ENCODE measurements at regions not wholly inside any gene's neighbourhood (a gene's known extent, or its start where the extent isn't known, plus 50 kb on each side); places are given as distances from the start of the nearest gene placed in this dataset.

GRCh38 chr4:95674521-95674981, 125.8 kb upstream of the UNC5C start:
- Histone ChIP-seq H3K9ac (ENCODE audit: low read depth, low read length) (no peak overlapping the region), H3K9me3 (ENCODE audit: control insufficient read depth, insufficient read depth, low read length) (no peaks in the 10 kb centered on the region), H3K4me1 (ENCODE audit: control insufficient read depth, insufficient read depth, low read length) (no peaks in the 10 kb centered on the region), H3K36me3 (ENCODE audit: control insufficient read depth, insufficient read depth, low read length) (no peaks in the 10 kb centered on the region), H3K4me3 (ENCODE audit: low read depth, low read length) (no peak overlapping the region), H3K27ac (ENCODE audit: low read depth, low read length) (no peak overlapping the region), H3K27me3 (ENCODE audit: control insufficient read depth, insufficient read depth, low read length) (no peaks in the 10 kb centered on the region)

GRCh38 chr4:95672811-95673210, 124.0 kb upstream of the UNC5C start:
- no peaks in the 10 kb centered on the region for H3K4me1 ChIP-seq (ENCODE audit: control insufficient read depth, insufficient read depth, low read length)
- no peaks in the 10 kb centered on the region for H3K9me3 ChIP-seq (ENCODE audit: control insufficient read depth, insufficient read depth, low read length)
- H3K27ac ChIP-seq (ENCODE audit: low read depth, low read length), result no peak overlapping the region
- H3K9ac ChIP-seq (ENCODE audit: low read depth, low read length), result no peak overlapping the region
- H3K4me3 ChIP-seq (ENCODE audit: low read depth, low read length), result no peak overlapping the region
- H3K27me3 ChIP-seq (ENCODE audit: control insufficient read depth, insufficient read depth, low read length), result no peaks in the 10 kb centered on the region
- H3K36me3 ChIP-seq (ENCODE audit: control insufficient read depth, insufficient read depth, low read length), result no peaks in the 10 kb centered on the region

GRCh38 chr4:95660719-95661118, 111.9 kb upstream of the UNC5C start:
- H3K4me3 ChIP-seq (ENCODE audit: low read depth, low read length), result no peak overlapping the region
- peak overlapping the region; percentile 2 for H3K27ac ChIP-seq (ENCODE audit: low read depth, low read length)
- no peak overlapping the region for H3K9ac ChIP-seq (ENCODE audit: low read depth, low read length)
- no peaks in the 10 kb centered on the region for H3K27me3 ChIP-seq (ENCODE audit: control insufficient read depth, insufficient read depth, low read length)
- H3K9me3 ChIP-seq (ENCODE audit: control insufficient read depth, insufficient read depth, low read length), result peaks cover 8% of the 10 kb centered on the region; the same call in 1 of the 2 replicates
- peaks cover 12% of the 10 kb centered on the region for H3K4me1 ChIP-seq (ENCODE audit: control insufficient read depth, insufficient read depth, low read length)
- no peaks in the 10 kb centered on the region for H3K36me3 ChIP-seq (ENCODE audit: control insufficient read depth, insufficient read depth, low read length)

GRCh38 chr4:95651891-95652290, 103.1 kb upstream of the UNC5C start:
- Histone ChIP-seq H3K4me1 (ENCODE audit: control insufficient read depth, insufficient read depth, low read length) (no peaks in the 10 kb centered on the region), H3K36me3 (ENCODE audit: control insufficient read depth, insufficient read depth, low read length) (no peaks in the 10 kb centered on the region)

GRCh38 chr4:95644417-95644816, 95.6 kb upstream of the UNC5C start:
- Histone ChIP-seq H3K4me3 (ENCODE audit: low read depth, low read length) (no peak overlapping the region), H3K9ac (ENCODE audit: low read depth, low read length) (no peak overlapping the region), H3K27me3 (ENCODE audit: control insufficient read depth, insufficient read depth, low read length) (no peaks in the 10 kb centered on the region), H3K36me3 (ENCODE audit: control insufficient read depth, insufficient read depth, low read length) (no peaks in the 10 kb centered on the region), H3K27ac (ENCODE audit: low read depth, low read length) (no peak overlapping the region), H3K4me1 (ENCODE audit: control insufficient read depth, insufficient read depth, low read length) (peaks cover 6% of the 10 kb centered on the region), H3K9me3 (ENCODE audit: control insufficient read depth, insufficient read depth, low read length) (no peaks in the 10 kb centered on the region)

More at GRCh38 chr4:95651891-95652290, 103.1 kb upstream of the UNC5C start:
- Histone ChIP-seq H3K9ac (ENCODE audit: low read depth, low read length) (no peak overlapping the region), H3K27me3 (ENCODE audit: control insufficient read depth, insufficient read depth, low read length) (no peaks in the 10 kb centered on the region), H3K27ac (ENCODE audit: low read depth, low read length) (no peak overlapping the region), H3K9me3 (ENCODE audit: control insufficient read depth, insufficient read depth, low read length) (no peaks in the 10 kb centered on the region), H3K4me3 (ENCODE audit: low read depth, low read length) (no peak overlapping the region)

GRCh38 chr4:95643627-95644026, 94.9 kb upstream of the UNC5C start:
- no peaks in the 10 kb centered on the region for H3K36me3 ChIP-seq (ENCODE audit: control insufficient read depth, insufficient read depth, low read length)
- peaks cover 6% of the 10 kb centered on the region for H3K4me1 ChIP-seq (ENCODE audit: control insufficient read depth, insufficient read depth, low read length)
- no peak overlapping the region for H3K4me3 ChIP-seq (ENCODE audit: low read depth, low read length)
- no peaks in the 10 kb centered on the region for H3K9me3 ChIP-seq (ENCODE audit: control insufficient read depth, insufficient read depth, low read length)
- H3K27ac ChIP-seq (ENCODE audit: low read depth, low read length), result no peak overlapping the region
- H3K27me3 ChIP-seq (ENCODE audit: control insufficient read depth, insufficient read depth, low read length), result no peaks in the 10 kb centered on the region
- H3K9ac ChIP-seq (ENCODE audit: low read depth, low read length), result no peak overlapping the region

- Histone ChIP-seq H3K4me3 (ENCODE audit: low read depth, low read length) (no peak overlapping the region), H3K27me3 (ENCODE audit: control insufficient read depth, insufficient read depth, low read length) (no peaks in the 10 kb centered on the region), H3K9me3 (ENCODE audit: control insufficient read depth, insufficient read depth, low read length) (no peaks in the 10 kb centered on the region), H3K27ac (ENCODE audit: low read depth, low read length) (no peak overlapping the region), H3K36me3 (ENCODE audit: control insufficient read depth, insufficient read depth, low read length) (no peaks in the 10 kb centered on the region), H3K9ac (ENCODE audit: low read depth, low read length) (no peak overlapping the region), H3K4me1 (ENCODE audit: control insufficient read depth, insufficient read depth, low read length) (peaks cover 10% of the 10 kb centered on the region)
Measured at GRCh38 chr4:95641571-95641970, 92.8 kb upstream of the UNC5C start.

- H3K9me3 ChIP-seq (ENCODE audit: control insufficient read depth, insufficient read depth, low read length), result no peaks in the 10 kb centered on the region
- no peaks in the 10 kb centered on the region for H3K36me3 ChIP-seq (ENCODE audit: control insufficient read depth, insufficient read depth, low read length)
- no peaks in the 10 kb centered on the region for H3K27me3 ChIP-seq (ENCODE audit: control insufficient read depth, insufficient read depth, low read length)
- H3K27ac ChIP-seq (ENCODE audit: low read depth, low read length), result no peak overlapping the region
- H3K9ac ChIP-seq (ENCODE audit: low read depth, low read length), result no peak overlapping the region
- H3K4me1 ChIP-seq (ENCODE audit: control insufficient read depth, insufficient read depth, low read length), result peaks cover 11% of the 10 kb centered on the region
- H3K4me3 ChIP-seq (ENCODE audit: low read depth, low read length), result no peak overlapping the region
Measured at GRCh38 chr4:95640311-95640710, 91.5 kb upstream of the UNC5C start.

GRCh38 chr4:95638920-95639501, 90.2 kb upstream of the UNC5C start:
- H3K4me1 ChIP-seq (ENCODE audit: control insufficient read depth, insufficient read depth, low read length), result peaks cover 11% of the 10 kb centered on the region
- no peak overlapping the region for H3K4me3 ChIP-seq (ENCODE audit: low read depth, low read length)
- H3K27ac ChIP-seq (ENCODE audit: low read depth, low read length), result no peak overlapping the region
- H3K27me3 ChIP-seq (ENCODE audit: control insufficient read depth, insufficient read depth, low read length), result no peaks in the 10 kb centered on the region
- no peaks in the 10 kb centered on the region for H3K9me3 ChIP-seq (ENCODE audit: control insufficient read depth, insufficient read depth, low read length)
- no peak overlapping the region for H3K9ac ChIP-seq (ENCODE audit: low read depth, low read length)
- no peaks in the 10 kb centered on the region for H3K36me3 ChIP-seq (ENCODE audit: control insufficient read depth, insufficient read depth, low read length)

GRCh38 chr4:95637043-95637600, 88.3 kb upstream of the UNC5C start:
- Histone ChIP-seq H3K27ac (ENCODE audit: low read depth, low read length) (no peak overlapping the region), H3K36me3 (ENCODE audit: control insufficient read depth, insufficient read depth, low read length) (no peaks in the 10 kb centered on the region), H3K4me1 (ENCODE audit: control insufficient read depth, insufficient read depth, low read length) (peaks cover 11% of the 10 kb centered on the region), H3K4me3 (ENCODE audit: low read depth, low read length) (no peak overlapping the region), H3K9me3 (ENCODE audit: control insufficient read depth, insufficient read depth, low read length) (no peaks in the 10 kb centered on the region), H3K9ac (ENCODE audit: low read depth, low read length) (no peak overlapping the region), H3K27me3 (ENCODE audit: control insufficient read depth, insufficient read depth, low read length) (no peaks in the 10 kb centered on the region)

GRCh38 chr4:95636061-95636460, 87.3 kb upstream of the UNC5C start:
- no peaks in the 10 kb centered on the region for H3K36me3 ChIP-seq (ENCODE audit: control insufficient read depth, insufficient read depth, low read length)

More at GRCh38 chr4:95636061-95636460, 87.3 kb upstream of the UNC5C start:
- H3K9me3 ChIP-seq (ENCODE audit: control insufficient read depth, insufficient read depth, low read length), result no peaks in the 10 kb centered on the region
- peaks cover 11% of the 10 kb centered on the region for H3K4me1 ChIP-seq (ENCODE audit: control insufficient read depth, insufficient read depth, low read length)
- H3K27ac ChIP-seq (ENCODE audit: low read depth, low read length), result no peak overlapping the region
- H3K9ac ChIP-seq (ENCODE audit: low read depth, low read length), result no peak overlapping the region
- H3K4me3 ChIP-seq (ENCODE audit: low read depth, low read length), result no peak overlapping the region
- no peaks in the 10 kb centered on the region for H3K27me3 ChIP-seq (ENCODE audit: control insufficient read depth, insufficient read depth, low read length)

Data from HUES48 (cell line).